ENCODE measurements at regions not wholly inside any gene's neighbourhood (a gene's known extent, or its start where the extent isn't known, plus 50 kb on each side); places are given as distances from the start of the nearest gene placed in this dataset.

DNA sequence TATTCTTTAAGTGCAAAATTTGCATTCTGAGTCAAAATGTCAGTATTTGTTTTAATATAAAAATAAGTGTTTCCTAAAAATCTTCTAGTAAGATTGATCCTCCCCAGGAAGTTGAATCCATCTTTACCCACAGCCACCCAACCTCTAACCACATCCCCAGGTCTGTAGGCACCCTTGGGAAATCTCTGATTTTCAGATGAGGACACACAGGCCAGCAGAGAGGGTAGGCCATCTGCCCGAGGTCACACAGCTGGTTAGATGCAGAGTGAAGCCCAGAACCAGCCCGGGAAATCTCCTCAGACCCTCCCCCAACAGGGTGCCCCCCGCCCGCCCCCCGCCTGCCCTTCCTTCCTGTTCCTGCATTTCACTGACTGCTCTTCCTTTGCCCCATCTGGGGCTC lies 277.5 kb downstream of the FBXW7 start:
- TF ChIP-seq POLR2AphosphoS5 (IDR thresholded peaks at IDR 0.05; ENCODE audit: low read depth, low read length): no peak
- no peak for TF ChIP-seq TAF1 (IDR thresholded peaks at IDR 0.05; ENCODE audit: borderline replicate concordance, insufficient read depth, low read length)

All from PFSK-1 (cell line).